HG03457 (cell line): ENCODE measurements at regions not wholly inside any gene's neighbourhood (a gene's known extent, or its start where the extent isn't known, plus 50 kb on each side); places are given as distances from the start of the nearest gene placed in this dataset.
"Not testable (repeated sequence)": the region's sequence is repeated elsewhere in the genome, so short reads cannot be mapped to it uniquely, and the experiment has no call there.

Experiments
- ATAC-seq: cut with Tn5 transposase; IDR thresholded peaks from one replicate; pipeline ENCODE4 v1.9.1; 2021; ENCODE audit warnings: moderate number of reproducible peaks; ENCODE audit not compliant: unreplicated experiment

DNA sequence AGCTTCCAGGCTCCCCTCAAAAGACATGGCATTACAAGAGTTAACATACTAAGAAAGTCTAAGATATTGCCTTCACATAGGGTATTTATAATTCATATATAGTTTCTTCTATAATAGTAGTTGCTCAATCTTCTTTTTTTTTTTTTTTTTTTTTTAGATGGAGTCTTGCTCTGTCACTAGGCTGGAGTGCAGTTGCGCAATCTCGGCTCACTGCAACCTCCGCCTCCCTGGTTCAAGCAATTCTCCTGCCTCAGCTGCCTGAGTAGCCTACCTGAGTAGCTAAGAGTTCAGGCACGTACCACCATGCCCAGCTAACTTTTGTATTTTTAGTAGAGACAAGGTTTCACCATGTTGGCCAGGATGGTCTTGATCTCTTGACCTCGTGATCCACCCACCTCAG is 337.0 kb downstream of the FAM181B start:
- not testable (repeated sequence) for ATAC-seq

DNA sequence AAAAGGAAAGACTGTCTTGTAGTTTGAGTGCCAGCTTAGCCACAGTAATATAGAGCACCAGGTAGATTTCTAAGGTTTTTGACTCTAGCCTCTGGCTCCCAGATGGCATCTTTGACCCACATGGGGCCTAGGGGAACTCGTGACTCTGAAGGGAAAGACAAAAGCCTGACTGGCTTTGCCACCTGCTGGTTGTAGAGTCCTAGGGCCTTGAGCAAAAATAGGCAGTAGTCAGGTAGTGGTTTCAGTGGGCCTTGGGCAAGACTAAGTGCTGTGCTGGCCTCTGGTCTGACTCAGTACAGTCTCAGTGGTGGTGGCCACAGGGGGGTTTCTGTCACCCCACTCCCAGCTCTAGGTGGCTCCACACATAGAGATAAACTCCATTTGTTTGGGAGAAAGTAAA is 349.4 kb downstream of the FAM181B start:
- no peak for ATAC-seq

DNA sequence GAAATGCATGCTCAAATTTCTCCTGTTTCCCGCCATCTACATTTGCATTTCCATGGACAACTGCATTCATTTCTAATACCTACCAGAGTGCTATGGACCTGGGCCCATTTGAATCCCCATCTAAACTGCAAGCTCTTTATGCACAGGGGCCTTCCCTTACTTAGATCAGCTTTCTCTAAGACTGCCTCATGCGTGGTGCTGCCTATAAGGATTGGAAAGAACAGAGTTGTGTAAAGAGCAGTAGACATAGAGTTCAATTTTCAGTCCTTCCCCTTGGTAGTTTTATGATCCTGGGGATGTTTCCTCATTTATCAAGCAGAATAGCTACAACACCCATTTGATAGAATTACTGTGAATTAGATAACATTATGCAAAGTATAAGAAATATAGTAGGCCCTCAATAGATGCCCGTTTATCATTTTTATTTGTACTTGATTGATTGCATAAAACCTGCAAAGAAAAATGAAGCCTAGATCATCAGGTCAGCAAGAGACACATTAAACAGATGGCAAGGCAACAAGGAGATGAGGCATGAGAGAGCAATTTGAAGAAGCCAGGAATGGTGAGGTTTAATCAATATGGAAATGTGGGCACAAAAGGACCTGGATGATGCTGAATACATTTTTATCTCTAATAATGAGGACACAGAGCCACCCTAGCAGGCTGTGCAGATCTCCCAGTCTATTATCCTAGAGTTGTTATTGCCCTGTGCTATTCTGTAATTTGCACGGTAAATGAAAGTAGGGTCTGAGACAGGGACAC is 359.7 kb downstream of the FAM181B start:
- no peak for ATAC-seq

DNA sequence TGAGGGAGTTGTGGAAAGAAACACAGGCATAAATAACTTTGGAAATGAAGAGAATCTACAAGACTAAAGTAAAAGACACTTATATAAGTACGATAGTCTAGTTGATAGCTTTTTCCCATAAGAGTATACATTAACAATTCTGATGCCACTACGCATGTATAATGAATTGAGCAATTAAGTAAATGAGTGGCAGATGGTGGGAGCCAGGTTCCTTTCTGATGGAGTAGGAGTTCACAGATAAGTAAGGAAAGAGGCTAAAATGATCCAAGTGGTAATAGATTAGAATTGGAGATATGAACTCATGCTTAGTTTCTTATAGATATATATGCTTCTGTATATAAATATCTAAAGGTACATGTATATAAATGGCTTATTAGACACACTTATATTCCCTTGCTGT is 368.3 kb downstream of the FAM181B start:
- ATAC-seq = no peak

DNA sequence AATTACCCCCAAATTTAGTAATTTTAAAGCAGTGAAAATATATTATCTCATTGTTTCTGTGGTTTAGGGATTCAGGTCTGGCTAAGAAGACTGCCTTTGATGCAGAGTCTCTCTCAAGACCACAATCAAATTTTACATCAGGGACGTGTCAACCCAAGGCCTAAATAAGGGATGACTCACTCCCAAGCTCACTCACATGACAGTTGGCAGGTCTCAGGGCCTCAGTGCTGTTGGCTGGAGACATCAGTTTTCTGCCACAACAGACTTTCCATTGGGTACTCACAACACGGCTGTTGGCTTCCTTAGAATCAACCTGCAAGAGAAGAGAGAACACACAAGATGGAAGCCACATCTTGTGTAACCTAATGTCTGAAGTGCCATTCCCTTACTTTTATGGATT is 377.3 kb downstream of the FAM181B start:
- no peak for ATAC-seq

DNA sequence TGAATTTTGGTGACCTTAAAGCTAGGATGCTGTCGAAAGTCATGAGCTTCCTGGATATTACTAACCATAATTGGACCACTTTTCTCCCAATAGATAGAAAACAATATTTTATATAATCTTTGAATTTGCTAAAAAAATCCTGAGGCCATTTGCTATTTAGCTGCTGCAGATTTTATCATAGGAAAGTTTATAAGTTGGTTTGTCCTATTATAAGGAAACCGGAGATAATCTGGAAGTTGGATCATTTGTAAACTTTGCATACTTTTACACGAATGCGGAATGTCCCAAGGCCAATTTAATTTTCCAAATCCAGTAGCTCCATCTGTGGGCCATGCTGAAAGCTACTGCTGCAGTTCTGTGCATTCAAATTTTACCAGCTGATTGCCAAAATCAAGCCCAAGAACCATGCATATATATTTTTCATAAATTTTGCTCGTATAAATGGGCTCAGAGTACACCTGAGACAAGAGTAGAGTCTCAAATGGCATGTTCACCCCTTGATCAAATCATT is 378.3 kb downstream of the FAM181B start:
- ATAC-seq = no peak

DNA sequence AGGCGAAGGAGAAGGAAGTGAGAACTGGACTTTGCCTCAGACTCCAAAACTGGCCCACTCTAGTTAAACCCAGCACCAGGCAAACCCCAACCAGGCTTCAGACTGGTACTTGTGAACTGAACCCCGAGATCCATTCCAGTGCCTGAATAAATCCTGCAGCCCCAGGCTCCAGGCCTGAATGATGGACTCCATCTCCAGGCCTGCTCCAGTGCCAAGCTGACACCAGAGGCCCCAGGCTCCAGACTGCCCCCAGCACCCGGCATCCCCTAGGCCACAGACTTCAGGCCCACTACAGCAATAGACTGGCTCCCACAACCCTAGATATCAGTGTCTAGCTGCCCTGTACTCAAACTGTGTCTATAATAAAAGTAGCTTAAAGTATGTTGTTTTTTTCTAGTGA is 406.8 kb downstream of the FAM181B start:
- no peak for ATAC-seq

DNA sequence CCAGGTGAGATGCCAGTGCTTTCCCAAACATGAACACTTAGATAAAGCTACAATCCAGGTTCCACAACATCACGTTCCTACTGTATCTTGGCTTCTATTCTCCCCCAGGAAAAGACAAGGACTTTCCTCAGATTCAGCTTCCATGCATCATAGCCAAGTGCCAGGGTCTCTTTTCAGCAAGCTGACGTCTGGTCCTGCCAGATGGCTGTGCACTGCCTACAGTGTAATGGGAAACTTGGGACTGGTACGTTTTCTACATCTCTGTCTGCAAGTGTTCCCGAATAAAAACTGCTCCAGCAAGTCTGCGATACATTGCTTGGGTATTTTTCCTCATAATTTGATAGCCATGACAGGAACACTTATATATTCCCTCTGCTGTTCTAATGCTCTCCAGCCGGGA is 412.5 kb downstream of the FAM181B start:
- ATAC-seq = no peak

DNA sequence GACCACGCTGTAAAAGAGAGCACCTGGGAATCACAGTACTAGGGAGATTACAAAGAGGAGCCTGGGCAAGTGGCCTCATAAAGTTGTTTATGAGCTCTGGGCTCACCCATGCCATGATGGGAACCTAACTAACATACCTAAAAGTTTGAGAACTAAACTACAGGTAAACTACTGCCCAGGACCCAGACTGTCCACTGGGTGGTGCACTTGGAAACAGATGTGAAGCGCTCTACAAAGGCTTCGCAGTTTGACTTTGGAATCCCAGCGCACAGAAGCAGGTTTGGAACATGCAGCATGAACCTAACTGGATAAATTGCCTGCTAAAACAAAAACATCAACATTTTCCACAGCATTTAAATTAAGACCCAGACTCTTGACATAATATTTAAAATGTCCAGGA is 418.6 kb downstream of the FAM181B start:
- no peak for ATAC-seq

DNA sequence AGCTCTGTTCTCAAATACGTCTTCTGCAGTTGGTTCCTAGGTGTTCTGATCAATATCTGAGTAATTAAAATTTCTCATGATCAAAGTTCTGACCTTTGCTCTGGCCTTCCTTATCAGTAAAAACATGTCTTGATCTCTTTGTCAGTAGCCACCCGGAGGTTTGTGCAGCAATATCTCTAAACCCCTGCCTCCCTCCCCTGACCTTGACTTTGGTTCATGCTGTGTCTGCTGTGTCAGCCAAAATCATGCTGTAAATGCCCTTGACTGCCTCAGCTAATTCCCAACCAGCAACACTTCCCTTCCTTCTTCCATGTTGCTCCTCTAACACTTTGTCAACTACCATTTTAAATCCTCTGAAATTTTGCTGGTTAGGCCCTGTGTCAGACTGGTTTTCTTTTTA is 424.7 kb downstream of the FAM181B start:
- no peak for ATAC-seq

DNA sequence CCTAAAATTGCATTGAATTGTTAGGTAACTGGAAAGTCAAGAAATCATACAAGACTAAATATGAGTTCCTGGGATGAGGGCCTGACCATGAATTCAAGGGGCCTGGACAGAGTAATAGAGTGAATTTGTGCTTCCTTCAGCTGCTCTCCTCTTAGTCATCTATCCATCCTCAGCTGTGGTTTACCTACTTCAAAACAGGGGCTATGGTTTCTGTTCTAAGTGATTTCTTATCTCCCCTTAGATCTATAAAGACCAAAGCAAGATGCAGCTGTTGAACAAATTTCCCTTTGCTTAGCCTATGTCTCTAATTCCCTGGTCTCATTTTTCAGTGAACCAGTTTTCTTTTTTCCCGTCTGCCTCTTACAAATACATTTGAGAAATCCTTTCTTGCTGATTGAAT is 428.5 kb downstream of the FAM181B start:
- ATAC-seq = no peak

DNA sequence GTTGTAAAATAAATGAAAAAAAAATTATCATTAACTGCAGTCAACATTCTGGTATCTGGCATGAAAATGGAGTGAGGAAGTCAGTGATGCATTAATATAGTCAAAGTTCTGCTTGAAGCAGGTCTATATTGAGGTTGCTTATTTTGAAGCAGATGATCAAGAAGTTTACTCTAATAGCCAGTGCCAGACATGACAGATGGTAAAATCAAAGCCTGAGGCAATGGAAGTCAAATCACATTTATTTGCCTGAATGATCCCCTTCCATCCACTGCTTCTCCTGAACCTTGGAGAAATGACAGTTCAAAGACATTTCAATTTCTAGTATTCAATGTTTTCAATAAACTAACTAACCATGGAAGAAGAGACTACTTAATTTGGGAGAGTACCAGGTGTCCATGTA is 430.0 kb downstream of the FAM181B start:
- no peak for ATAC-seq

DNA sequence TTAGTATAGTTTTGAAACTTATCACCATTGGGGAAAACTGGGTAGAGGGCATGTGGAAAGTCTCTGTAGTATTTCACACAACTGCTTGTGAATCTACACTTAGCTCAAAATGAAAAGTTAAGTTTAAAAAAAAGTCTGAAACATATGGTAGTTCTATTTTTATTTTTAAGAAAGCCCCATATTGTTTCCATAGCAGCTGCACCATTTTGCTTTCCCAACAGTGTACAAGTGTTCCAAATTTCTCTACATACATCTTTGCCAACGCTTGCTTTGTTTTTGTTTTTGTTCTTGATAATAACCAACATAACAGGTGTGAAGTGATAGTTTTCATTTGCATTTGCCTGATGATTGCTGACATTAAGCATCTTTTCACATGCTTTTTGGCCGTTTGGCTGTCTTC is 445.2 kb downstream of the FAM181B start:
- ATAC-seq = no peak

DNA sequence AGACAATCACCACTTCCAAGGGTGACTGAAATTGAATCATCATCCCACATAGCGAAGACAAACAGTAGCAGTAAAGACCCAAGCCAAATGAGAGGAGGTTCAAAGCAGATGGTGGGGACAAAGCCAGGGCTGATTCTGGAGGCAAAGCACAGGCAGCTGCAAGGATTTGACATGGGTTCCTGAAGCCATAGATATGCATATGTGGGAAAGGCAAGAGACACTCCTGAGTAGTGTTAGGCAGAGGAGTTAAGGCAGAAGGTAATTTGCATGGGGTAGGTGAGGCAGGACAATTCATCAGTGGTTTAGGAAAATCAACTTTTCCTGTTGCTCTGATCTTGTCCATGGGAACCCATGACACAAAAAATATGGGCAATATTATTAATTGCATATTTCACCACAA is 462.8 kb downstream of the FAM181B start:
- no peak for ATAC-seq

DNA sequence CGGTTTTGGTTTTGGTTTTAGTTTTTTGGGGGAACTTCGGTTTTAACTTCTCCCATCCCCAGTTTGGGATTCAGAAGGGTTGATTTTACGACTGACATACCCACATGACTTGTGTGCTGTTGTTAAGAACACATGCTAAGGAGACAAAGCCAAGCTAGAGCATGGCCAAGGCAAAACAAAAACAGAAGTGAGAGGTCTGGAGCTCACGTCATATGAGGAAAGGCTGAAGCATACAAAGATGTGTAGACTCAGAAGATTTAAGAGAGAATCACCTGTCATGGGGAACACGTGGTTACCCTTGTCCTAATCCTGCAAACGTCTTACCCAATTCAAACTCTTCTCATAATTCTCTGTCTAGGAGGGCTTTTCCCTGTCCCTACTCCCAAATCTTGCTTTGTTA is 465.0 kb downstream of the FAM181B start:
- ATAC-seq = no peak

DNA sequence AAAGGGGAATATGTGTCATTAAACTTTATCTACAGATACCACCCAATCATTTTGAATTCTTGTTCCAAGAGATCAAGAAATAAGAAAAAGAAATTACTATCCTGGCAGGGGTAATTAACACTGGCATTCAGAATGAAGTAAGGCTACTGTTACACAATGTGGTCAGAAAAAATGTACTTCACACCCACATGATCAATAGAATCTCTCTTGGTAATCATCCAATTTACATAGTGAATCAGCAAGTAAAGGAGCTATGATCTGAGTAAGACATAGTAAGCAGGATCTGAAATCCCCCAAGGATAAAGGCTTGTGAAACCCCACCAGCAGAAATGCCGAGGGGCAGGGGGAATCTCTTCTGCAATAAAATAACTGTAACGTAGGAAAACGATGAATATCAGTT is 466.5 kb downstream of the FAM181B start:
- no peak for ATAC-seq

DNA sequence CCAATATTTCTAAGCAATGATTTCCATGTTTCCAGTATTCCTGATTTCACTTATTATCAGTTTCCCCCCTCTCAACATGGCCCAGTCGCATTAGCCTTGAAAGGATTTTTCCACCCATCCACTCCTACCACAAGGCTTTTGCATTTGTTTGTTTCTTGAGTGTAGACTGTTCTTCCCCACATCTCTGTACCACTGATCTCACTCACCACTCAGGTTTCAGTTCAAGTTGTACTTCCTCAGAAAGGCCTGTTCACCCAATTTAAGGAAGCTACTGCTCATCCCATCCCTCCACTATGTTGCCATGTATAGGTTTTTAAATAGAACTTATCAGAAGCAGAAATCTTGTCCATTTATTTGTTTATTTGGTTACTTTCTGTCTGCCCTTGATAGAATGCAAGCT is 472.3 kb downstream of the FAM181B start:
- no peak for ATAC-seq

DNA sequence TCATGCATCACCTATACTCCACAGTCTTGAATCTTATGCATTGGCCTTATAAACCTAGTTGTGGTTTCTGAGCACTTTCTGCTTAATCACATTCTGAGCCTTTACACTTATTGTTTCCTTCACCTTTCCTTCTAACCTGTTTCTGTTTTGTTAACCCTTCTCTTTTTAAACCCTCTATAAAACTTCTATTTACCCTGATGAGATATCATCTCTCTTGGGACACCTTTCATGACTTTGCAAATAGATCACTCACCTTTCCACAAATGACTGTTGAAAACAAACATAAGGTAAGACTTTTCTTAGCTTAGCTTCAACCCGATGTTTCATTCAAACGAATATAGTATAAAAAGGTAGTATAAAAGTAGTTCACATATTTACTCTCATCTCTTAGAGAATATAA is 483.6 kb downstream of the FAM181B start:
- ATAC-seq = no peak

DNA sequence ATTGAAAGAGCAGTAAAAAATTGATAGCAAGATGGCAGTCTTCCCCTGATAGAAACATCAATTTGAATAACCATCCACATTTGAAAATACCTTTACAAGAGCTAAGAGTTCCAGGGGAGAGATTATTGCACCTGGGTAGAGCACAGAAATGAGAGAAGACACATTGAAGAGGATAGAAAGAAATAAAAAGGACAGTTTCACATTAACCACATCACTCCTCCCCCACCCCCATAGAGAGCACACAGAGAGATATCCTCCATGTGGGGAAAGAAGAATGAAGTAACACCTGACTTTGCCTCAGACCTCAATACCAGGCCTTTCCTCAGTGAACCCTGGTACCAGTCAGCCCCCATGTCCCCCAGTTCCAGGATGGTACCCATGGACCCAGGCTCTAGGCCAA is 486.7 kb downstream of the FAM181B start:
- ATAC-seq = no peak

DNA sequence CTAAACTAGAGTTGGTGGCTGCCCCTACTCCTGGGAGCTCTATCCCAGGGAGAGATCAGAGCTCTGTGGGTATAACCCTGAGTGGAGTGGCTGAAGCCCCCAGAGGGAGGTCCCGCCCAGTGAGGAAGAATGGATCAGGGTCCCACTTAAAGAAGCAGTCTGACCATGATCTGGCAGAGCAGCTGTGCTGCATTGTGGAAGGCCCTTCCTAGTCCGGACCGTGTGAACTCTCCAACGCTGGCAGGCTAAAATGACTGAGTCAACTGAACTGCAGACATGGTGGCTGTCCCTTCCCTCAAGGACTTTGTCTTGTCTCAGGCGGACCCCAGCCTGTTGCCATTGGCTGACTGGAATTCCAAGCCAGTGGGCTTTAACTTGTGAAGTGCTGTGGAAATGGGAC is 494.2 kb downstream of the FAM181B start:
- ATAC-seq = no peak

DNA sequence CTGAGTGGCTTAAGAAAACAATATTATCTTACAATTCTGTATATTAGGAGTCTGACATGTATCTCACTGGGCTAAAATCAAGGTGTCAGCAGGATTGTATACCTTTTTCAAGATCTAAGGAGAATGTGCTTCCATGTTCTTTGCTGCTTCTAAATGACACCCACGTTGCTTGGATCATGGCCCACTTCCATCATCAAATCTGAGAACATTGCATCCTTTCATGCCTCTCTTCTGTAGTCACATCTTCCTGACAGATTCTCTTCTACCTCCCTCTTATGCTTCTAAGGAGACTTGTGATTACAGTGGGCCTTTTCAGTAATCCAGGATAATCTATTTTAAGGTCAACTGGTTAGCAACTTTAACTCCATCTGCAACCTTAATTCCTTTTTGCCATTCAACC is 499.4 kb downstream of the FAM181B start:
- ATAC-seq = no peak

DNA sequence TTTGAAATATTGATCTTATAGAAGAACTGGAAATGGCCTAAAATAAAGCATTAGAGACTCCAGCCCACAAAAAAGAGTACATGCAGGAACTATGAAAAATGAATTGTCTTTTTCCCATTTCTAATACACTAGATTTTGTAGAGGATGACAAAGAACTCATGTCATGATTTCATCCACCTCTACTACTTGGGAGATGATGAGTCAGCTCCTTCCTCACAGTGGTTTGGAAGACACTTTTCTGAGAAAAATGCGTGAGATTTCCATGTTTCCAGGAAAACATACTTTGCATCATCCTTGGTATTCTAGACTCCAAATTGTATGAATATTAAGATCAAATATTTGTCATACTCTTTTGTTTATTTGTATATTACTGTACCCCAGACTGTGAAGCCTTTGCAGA is 500.5 kb downstream of the FAM181B start:
- ATAC-seq = no peak

DNA sequence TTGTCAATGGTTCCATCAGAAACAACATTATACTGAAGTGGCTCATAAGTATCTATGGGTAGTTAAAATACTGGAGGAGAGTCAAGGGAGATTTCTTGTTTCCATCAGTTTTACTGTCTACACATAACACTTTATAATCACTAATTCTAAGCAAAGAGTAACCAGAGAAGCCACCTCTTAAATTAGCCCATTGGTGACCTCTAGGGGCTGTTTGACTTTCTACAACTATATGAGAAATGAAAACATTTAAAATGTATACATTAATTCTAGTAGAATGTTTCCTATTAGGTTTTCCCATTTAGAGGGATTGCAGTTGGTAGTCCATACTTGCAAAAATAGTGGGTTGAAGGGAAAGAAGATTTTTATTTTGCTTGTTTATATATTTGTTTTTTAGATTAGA is 504.3 kb downstream of the FAM181B start:
- no peak for ATAC-seq
